ENCODE measurements at regions not wholly inside any gene's neighbourhood (a gene's known extent, or its start where the extent isn't known, plus 50 kb on each side); places are given as distances from the start of the nearest gene placed in this dataset.

- no peak for TF ChIP-seq POLR2AphosphoS5 (IDR thresholded peaks at IDR 0.05)
- no peak for TF ChIP-seq CTCF (IDR thresholded peaks at IDR 0.05)
- TF ChIP-seq POLR2A (IDR thresholded peaks at IDR 0.05), result no peak
These were observed 447.7 kb downstream of the PDZRN4 start for GRCh38 chr12:41635626-41636364.
